K562 (cell line): ENCODE measurements at regions not wholly inside any gene's neighbourhood (a gene's known extent, or its start where the extent isn't known, plus 50 kb on each side); places are given as distances from the start of the nearest gene placed in this dataset.

Source experiments
- ATF7 ChIP-seq: fragments of 450-650 bp; IDR thresholded peaks from 2 replicates; pipeline ENCODE4 v1.7.1; 2014; ENCODE audit warnings: mild to moderate bottlenecking, moderate library complexity
- ESRRA ChIP-seq: fragments of 450-650 bp; IDR thresholded peaks from 2 replicates; pipeline ENCODE4 v1.6.1; 2014; ENCODE audit warnings: low read depth, mild to moderate bottlenecking, moderate library complexity, borderline replicate concordance
- HDGF ChIP-seq: fragments of 450-650 bp; IDR thresholded peaks from 2 replicates; pipeline ENCODE4 v1.6.1; 2016
- NFYB ChIP-seq: IDR thresholded peaks from 2 replicates; pipeline ENCODE4 v1.6.1; 2011; ENCODE audit warnings: mild to moderate bottlenecking, moderate library complexity; ENCODE audit not compliant: insufficient read length; ENCODE audit errors: extremely low read depth
- ZNF57 ChIP-seq: fragments of 450-650 bp; formaldehyde crosslinking; IDR thresholded peaks from 2 replicates; pipeline ENCODE4 v1.4.0; 2020; ENCODE audit warnings: mild to moderate bottlenecking, moderate library complexity
- TF ChIP-seq, protein P1 (sequence below): sonication (generic); formaldehyde crosslinking; IDR thresholded peaks from 2 replicates; pipeline ENCODE4 v1.8.1; 2023; ENCODE audit warnings: missing genetic modification reagents, mild to moderate bottlenecking, borderline replicate concordance
- TF ChIP-seq, protein P2 (sequence below): fragments of 250-450 bp; sonication (Bioruptor Pico); IDR thresholded peaks from 2 replicates; pipeline ENCODE4 v1.8.0; 2022; ENCODE audit warnings: moderate library complexity, mild to moderate bottlenecking, inconsistent platforms
- TF ChIP-seq, protein P3 (sequence below), 2 experiments: IDR thresholded peaks in 1 of 2; conservative IDR thresholded peaks in 1 of 2; 2 replicates each; pipeline ENCODE4 v1.6.1; 2016; ENCODE audit warnings: low read depth in 2 of 2, mild to moderate bottlenecking in 1 of 2, missing compliant biosample characterization in 1 of 2, missing genetic modification characterization in 1 of 2, moderate library complexity in 1 of 2
- TF ChIP-seq, protein P4 (sequence below): sonication (generic); formaldehyde crosslinking; IDR thresholded peaks from 2 replicates; pipeline ENCODE4 v1.8.0; 2022; ENCODE audit warnings: mild to moderate bottlenecking, low read depth, missing genetic modification reagents

DNA sequence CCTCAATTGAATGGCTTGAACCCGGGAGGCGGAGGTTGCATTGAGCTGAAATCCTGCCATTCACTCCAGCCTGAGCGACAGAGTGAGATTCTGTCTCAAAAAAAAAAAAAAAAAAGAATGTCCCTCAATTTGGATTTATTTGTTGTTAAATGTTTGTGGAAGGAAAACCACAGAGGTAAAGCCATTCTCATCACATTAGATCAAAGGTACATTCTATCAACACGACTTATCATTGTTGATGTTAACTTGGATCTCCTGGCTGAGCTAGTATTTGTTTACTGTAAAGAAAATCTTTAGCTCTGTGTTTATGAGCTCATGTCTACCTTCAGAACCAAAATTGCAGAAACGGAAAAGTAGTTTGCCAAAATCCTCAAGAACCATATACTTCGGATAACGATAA, 91.4 kb upstream of the SALL4 start (continued):
- TF ChIP-seq, protein P1, sequence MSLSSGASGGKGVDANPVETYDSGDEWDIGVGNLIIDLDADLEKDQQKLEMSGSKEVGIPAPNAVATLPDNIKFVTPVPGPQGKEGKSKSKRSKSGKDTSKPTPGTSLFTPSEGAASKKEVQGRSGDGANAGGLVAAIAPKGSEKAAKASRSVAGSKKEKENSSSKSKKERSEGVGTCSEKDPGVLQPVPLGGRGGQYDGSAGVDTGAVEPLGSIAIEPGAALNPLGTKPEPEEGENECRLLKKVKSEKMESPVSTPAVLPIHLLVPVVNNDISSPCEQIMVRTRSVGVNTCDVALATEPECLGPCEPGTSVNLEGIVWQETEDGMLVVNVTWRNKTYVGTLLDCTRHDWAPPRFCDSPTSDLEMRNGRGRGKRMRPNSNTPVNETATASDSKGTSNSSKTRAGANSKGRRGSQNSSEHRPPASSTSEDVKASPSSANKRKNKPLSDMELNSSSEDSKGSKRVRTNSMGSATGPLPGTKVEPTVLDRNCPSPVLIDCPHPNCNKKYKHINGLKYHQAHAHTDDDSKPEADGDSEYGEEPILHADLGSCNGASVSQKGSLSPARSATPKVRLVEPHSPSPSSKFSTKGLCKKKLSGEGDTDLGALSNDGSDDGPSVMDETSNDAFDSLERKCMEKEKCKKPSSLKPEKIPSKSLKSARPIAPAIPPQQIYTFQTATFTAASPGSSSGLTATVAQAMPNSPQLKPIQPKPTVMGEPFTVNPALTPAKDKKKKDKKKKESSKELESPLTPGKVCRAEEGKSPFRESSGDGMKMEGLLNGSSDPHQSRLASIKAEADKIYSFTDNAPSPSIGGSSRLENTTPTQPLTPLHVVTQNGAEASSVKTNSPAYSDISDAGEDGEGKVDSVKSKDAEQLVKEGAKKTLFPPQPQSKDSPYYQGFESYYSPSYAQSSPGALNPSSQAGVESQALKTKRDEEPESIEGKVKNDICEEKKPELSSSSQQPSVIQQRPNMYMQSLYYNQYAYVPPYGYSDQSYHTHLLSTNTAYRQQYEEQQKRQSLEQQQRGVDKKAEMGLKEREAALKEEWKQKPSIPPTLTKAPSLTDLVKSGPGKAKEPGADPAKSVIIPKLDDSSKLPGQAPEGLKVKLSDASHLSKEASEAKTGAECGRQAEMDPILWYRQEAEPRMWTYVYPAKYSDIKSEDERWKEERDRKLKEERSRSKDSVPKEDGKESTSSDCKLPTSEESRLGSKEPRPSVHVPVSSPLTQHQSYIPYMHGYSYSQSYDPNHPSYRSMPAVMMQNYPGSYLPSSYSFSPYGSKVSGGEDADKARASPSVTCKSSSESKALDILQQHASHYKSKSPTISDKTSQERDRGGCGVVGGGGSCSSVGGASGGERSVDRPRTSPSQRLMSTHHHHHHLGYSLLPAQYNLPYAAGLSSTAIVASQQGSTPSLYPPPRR (CRISPR knock-in tag), result no peak
- TF ChIP-seq ATF7 (no peak), HDGF (no peak), NFYB (no peak), ZNF57 (no peak), ESRRA (no peak)
- TF ChIP-seq, protein P2, sequence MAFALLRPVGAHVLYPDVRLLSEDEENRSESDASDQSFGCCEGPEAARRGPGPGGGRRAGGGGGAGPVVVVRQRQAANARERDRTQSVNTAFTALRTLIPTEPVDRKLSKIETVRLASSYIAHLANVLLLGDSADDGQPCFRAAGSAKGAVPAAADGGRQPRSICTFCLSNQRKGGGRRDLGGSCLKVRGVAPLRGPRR (CRISPR knock-in tag), result no peak
- TF ChIP-seq, protein P3, sequence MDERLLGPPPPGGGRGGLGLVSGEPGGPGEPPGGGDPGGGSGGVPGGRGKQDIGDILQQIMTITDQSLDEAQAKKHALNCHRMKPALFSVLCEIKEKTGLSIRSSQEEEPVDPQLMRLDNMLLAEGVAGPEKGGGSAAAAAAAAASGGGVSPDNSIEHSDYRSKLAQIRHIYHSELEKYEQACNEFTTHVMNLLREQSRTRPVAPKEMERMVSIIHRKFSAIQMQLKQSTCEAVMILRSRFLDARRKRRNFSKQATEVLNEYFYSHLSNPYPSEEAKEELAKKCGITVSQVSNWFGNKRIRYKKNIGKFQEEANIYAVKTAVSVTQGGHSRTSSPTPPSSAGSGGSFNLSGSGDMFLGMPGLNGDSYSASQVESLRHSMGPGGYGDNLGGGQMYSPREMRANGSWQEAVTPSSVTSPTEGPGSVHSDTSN (CRISPR knock-in tag; IDR thresholded peaks at IDR 0.05; ENCODE audit: low read depth), result no peak
- TF ChIP-seq, protein P3 (tag; conservative IDR thresholded peaks at IDR 0.05; ENCODE audit: low read depth), result no peak
- TF ChIP-seq, protein P4, sequence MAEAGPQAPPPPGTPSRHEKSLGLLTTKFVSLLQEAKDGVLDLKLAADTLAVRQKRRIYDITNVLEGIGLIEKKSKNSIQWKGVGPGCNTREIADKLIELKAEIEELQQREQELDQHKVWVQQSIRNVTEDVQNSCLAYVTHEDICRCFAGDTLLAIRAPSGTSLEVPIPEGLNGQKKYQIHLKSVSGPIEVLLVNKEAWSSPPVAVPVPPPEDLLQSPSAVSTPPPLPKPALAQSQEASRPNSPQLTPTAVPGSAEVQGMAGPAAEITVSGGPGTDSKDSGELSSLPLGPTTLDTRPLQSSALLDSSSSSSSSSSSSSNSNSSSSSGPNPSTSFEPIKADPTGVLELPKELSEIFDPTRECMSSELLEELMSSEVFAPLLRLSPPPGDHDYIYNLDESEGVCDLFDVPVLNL (CRISPR knock-in tag), result no peak
- TF ChIP-seq, all 486 proteins: peak for 0
